H1 (cell line): ENCODE measurements at regions not wholly inside any gene's neighbourhood (a gene's known extent, or its start where the extent isn't known, plus 50 kb on each side); places are given as distances from the start of the nearest gene placed in this dataset.
A peak's percentile ranks its signal among the peaks of the same experiment; 100 is the strongest.

Experiments used
- CTCF ChIA-PET: fragments of 300-600 bp; sonication (Branson Sonifier 250); formaldehyde crosslinking; loops from one replicate; lab custom pipeline; 2021; ENCODE audit not compliant: partially characterized antibody; lab: Charles Lee
- POLR2A ChIA-PET: fragments of 300-600 bp; sonication (Branson Sonifier 250); formaldehyde crosslinking; loops from one replicate; lab custom pipeline; 2021; ENCODE audit warnings: inconsistent platforms; ENCODE audit not compliant: partially characterized antibody; lab: Charles Lee
- DNase-seq, 2 experiments: peaks; one replicate each; pipeline versions ENCODE4 v3.0.0 to v3.0.0-alpha.2; 2010 to 2022; ENCODE audit warnings: low spot score in 2 of 2, low read depth in 1 of 2, mixed read lengths in 1 of 2
- FAIRE-seq: peaks from 2 replicates; lab custom pipeline; 2011; peaks lifted over from hg19 to GRCh38; lab: Jason Lieb, UNC
- H2AFZ ChIP-seq: 2 replicates; pipeline ENCODE4 v1.8.1; 2012; ENCODE audit warnings: low read length, inconsistent platforms
- H2AK5ac ChIP-seq: 2 replicates; pipeline ENCODE4 v1.6.1; 2013; ENCODE audit warnings: low read depth, low read length
- H2BK120ac ChIP-seq: replicated peaks from 2 replicates; pipeline ENCODE3; 2013; ENCODE audit warnings: low read depth, low read length, inconsistent platforms
- H2BK12ac ChIP-seq: 2 replicates; pipeline ENCODE4 v1.6.1; 2013; ENCODE audit warnings: low read depth, low read length
- H2BK15ac ChIP-seq: 2 replicates; pipeline ENCODE4 v1.6.1; 2013; ENCODE audit warnings: low read length
- H2BK20ac ChIP-seq: 2 replicates; pipeline ENCODE4 v1.6.1; 2013; ENCODE audit warnings: low read length
- H2BK5ac ChIP-seq: 2 replicates; pipeline ENCODE4 v1.6.1; 2013; ENCODE audit warnings: low read depth, low read length
- H3K14ac ChIP-seq: 2 replicates; pipeline ENCODE4 v1.6.1; 2013; ENCODE audit warnings: inconsistent platforms; ENCODE audit not compliant: insufficient read length
- H3K18ac ChIP-seq: 2 replicates; pipeline ENCODE4 v1.6.1; 2013; ENCODE audit warnings: low read length; ENCODE audit errors: extremely low read depth
- H3K23ac ChIP-seq: 2 replicates; pipeline ENCODE4 v1.6.1; 2013; ENCODE audit warnings: inconsistent platforms; ENCODE audit not compliant: insufficient read length
- H3K23me2 ChIP-seq: 2 replicates; pipeline ENCODE4 v1.6.1; 2013; ENCODE audit warnings: low read depth, low read length
- H3K27ac ChIP-seq: 2 replicates; pipeline ENCODE4 v1.6.1; 2011; ENCODE audit warnings: low read depth, low read length, inconsistent platforms
- H3K27me3 ChIP-seq, 4 experiments: replicated peaks in 1 of 4; 1 replicate in 1 of 4; 2 replicates in 3 of 4; pipeline versions ENCODE4 v1.6.1 to v1.8.1; 2011 to 2013; ENCODE audit warnings: low read length in 3 of 4, mild to moderate bottlenecking in 3 of 4, inconsistent platforms in 2 of 4, mixed read lengths in 2 of 4, moderate library complexity in 1 of 4; ENCODE audit not compliant: control insufficient read depth in 3 of 4, insufficient read depth in 3 of 4; ENCODE audit errors: extremely low read depth in 1 of 4
- H3K36me3 ChIP-seq, 4 experiments: 2 replicates each; pipeline versions ENCODE4 v1.6.1 to v1.8.1; 2011 to 2013; ENCODE audit warnings: mild to moderate bottlenecking in 4 of 4, low read length in 3 of 4, moderate library complexity in 2 of 4, control low read depth in 1 of 4, inconsistent platforms in 1 of 4; ENCODE audit not compliant: insufficient read depth in 4 of 4, control insufficient read depth in 2 of 4
- H3K4ac ChIP-seq: replicated peaks from 2 replicates; pipeline ENCODE3; 2013; ENCODE audit warnings: low read length, low read depth, mixed read lengths, inconsistent platforms; ENCODE audit not compliant: insufficient read length
- H3K4me1 ChIP-seq, 4 experiments: replicated peaks in 1 of 4; 1 replicate in 1 of 4; 2 replicates in 3 of 4; pipeline versions ENCODE4 v1.6.1 to v1.8.1; 2011 to 2013; ENCODE audit warnings: low read length in 3 of 4, inconsistent platforms in 2 of 4, mixed read lengths in 1 of 4; ENCODE audit not compliant: insufficient read depth in 4 of 4, control insufficient read depth in 3 of 4
- H3K4me2 ChIP-seq, 2 experiments: 2 replicates each; pipeline versions ENCODE4 v1.6.1 to v1.8.1; 2011 to 2013; ENCODE audit warnings: low read depth in 2 of 2, low read length in 2 of 2, control low read depth in 1 of 2, inconsistent platforms in 1 of 2, mild to moderate bottlenecking in 1 of 2; ENCODE audit not compliant: insufficient read depth in 1 of 2
- H3K4me3 ChIP-seq, 4 experiments: fragments of 200-600, 300-600 bp in 1 of 4; sonication (generic), shearing (Covaris generic), sonication (Bioruptor Twin) in 1 of 4; 2 replicates each; pipeline versions ENCODE4 v1.5.1 to v1.8.1; 2011 to 2016; ENCODE audit warnings: low read length in 4 of 4, low read depth in 3 of 4, control low read depth in 2 of 4, inconsistent platforms in 2 of 4, mild to moderate bottlenecking in 2 of 4, mixed read lengths in 1 of 4, moderate library complexity in 1 of 4; ENCODE audit not compliant: insufficient read depth in 2 of 4; ENCODE audit errors: extremely low read depth in 1 of 4
- H3K56ac ChIP-seq: replicated peaks from 2 replicates; pipeline ENCODE3; 2013; ENCODE audit warnings: low read depth, mild to moderate bottlenecking, mixed read lengths, low read length, inconsistent platforms; ENCODE audit not compliant: insufficient read length
- H3K79me1 ChIP-seq: 2 replicates; pipeline ENCODE4 v1.6.1; 2013; ENCODE audit warnings: low read depth, low read length, control low read depth
- H3K79me2 ChIP-seq, 2 experiments: 2 replicates each; pipeline versions ENCODE4 v1.6.1 to v1.8.1; 2012 to 2013; ENCODE audit warnings: low read length in 2 of 2, mild to moderate bottlenecking in 2 of 2, inconsistent platforms in 1 of 2; ENCODE audit not compliant: insufficient read depth in 2 of 2, control insufficient read depth in 1 of 2
- H3K9ac ChIP-seq, 4 experiments: replicated peaks in 1 of 4; 1 replicate in 1 of 4; 2 replicates in 3 of 4; pipeline versions ENCODE4 v1.6.1 to v1.8.1; 2011 to 2013; ENCODE audit warnings: low read depth in 3 of 4, low read length in 3 of 4, control low read depth in 2 of 4, mild to moderate bottlenecking in 2 of 4, moderate library complexity in 2 of 4, inconsistent platforms in 1 of 4; ENCODE audit errors: extremely low read depth in 1 of 4
- H3K9me3 ChIP-seq, 2 experiments: 2 replicates each; pipeline versions ENCODE4 v1.6.1 to v1.8.1; 2012 to 2013; ENCODE audit warnings: mild to moderate bottlenecking in 2 of 2, moderate library complexity in 2 of 2, control low read depth in 1 of 2, inconsistent platforms in 1 of 2, low read depth in 1 of 2, low read length in 1 of 2, mixed read lengths in 1 of 2; ENCODE audit not compliant: insufficient read depth in 2 of 2
- H4K20me1 ChIP-seq, 2 experiments: replicated peaks in 1 of 2; 2 replicates each; pipeline versions ENCODE3 to v1.8.1; 2011 to 2013; ENCODE audit warnings: inconsistent platforms in 2 of 2, low read length in 2 of 2, mild to moderate bottlenecking in 1 of 2; ENCODE audit not compliant: insufficient read depth in 2 of 2, control insufficient read depth in 1 of 2
- H4K5ac ChIP-seq: 2 replicates; pipeline ENCODE4 v1.6.1; 2013; ENCODE audit warnings: low read length, low read depth, mixed read lengths, inconsistent platforms; ENCODE audit not compliant: insufficient read length
- H4K8ac ChIP-seq: 2 replicates; pipeline ENCODE4 v1.8.0; 2013; ENCODE audit warnings: mild to moderate bottlenecking, moderate library complexity, low read length, inconsistent platforms; ENCODE audit not compliant: insufficient read depth; ENCODE audit errors: extremely low read depth
- H4K91ac ChIP-seq: replicated peaks from 2 replicates; pipeline ENCODE3; 2013; ENCODE audit warnings: low read length, mixed read lengths, inconsistent platforms; ENCODE audit not compliant: insufficient read length
- KDM5A ChIP-seq: fragments of 200-600 bp; IDR thresholded peaks from 2 replicates; pipeline ENCODE4 v1.7.1; 2012; ENCODE audit warnings: mild to moderate bottlenecking, low read length, inconsistent platforms, mixed read lengths
- RXRA ChIP-seq: IDR thresholded peaks from 2 replicates; pipeline ENCODE4 v1.6.1; 2011; ENCODE audit warnings: low read depth, mild to moderate bottlenecking, low read length, moderate library complexity; ENCODE audit not compliant: insufficient read depth
- WGBS, 2 experiments: shearing (Covaris generic) in 1 of 2; methylation state at CpG; one replicate each; pipeline versions ENCODE4 v1.1.6 to v1.1.7; 2013 to 2015; ENCODE audit warnings: low lambda C conversion rate in 2 of 2, mixed read lengths in 2 of 2, inconsistent platforms in 1 of 2, low coverage in 1 of 2, missing lambda C conversion rate in 1 of 2; ENCODE audit not compliant: insufficient replicate concordance in 2 of 2, insufficient coverage in 1 of 2, insufficient read length in 1 of 2; ENCODE audit errors: extremely low coverage in 1 of 2, missing lambda C conversion rate in 1 of 2; 5-methylcytosine and 5-hydroxymethylcytosine counted together
- TF ChIP-seq, protein P1 (sequence below), 3 experiments: IDR thresholded peaks; 1 replicate in 2 of 3; 2 replicates in 1 of 3; pipeline versions ENCODE4 v1.5.1 to v1.6.1; 2011; ENCODE audit warnings: low read length in 3 of 3, mild to moderate bottlenecking in 3 of 3, inconsistent platforms in 2 of 3, low read depth in 1 of 3, moderate library complexity in 1 of 3; ENCODE audit not compliant: insufficient read depth in 1 of 3; ENCODE audit errors: control extremely low read depth in 1 of 3

DNA sequence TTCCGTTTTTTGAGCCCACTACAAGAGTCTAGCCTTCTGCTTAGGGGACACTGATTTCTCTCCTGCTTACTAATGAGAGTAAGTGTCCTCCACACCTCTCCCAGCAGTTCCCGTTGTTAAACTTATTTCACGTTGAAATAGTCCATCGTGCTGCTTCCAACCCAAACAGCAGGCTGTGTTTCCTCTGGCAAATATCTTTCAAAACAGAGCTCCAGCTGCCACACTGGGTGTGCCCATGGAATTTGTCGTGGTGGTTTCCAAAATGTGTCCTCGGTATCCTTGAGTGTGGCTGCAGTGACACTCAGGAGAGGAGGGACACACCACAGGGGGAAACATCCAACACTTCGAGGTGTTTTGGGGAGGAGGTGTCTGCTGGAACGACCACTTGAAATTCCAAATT is 176.5 kb upstream of the RALGAPA2 start:
- no peak overlapping the region for H3K56ac ChIP-seq
- H3K9me3 ChIP-seq, result no peaks in the 10 kb centered on the region; a peak in 1 of 4 replicates
- no peak overlapping the region for H2BK5ac ChIP-seq
- no peak overlapping the region for H4K5ac ChIP-seq
- H3K14ac ChIP-seq, result no peak overlapping the region
- H3K4me1 ChIP-seq, result peaks cover 4 to 18% (median 13%) of the 10 kb centered on the region in 4 experiments
- H3K4ac ChIP-seq, result peak overlapping the region; percentile 32
- no peak overlapping the region for H3K9ac ChIP-seq
- H2BK20ac ChIP-seq, result peak overlapping the region; percentile 62; the same call in 1 of the 2 replicates
- POLR2A ChIA-PET, result no interaction called here
- no peak overlapping the region; the same call in 1 of the 2 replicates for H2AK5ac ChIP-seq
- TF ChIP-seq, protein P1, sequence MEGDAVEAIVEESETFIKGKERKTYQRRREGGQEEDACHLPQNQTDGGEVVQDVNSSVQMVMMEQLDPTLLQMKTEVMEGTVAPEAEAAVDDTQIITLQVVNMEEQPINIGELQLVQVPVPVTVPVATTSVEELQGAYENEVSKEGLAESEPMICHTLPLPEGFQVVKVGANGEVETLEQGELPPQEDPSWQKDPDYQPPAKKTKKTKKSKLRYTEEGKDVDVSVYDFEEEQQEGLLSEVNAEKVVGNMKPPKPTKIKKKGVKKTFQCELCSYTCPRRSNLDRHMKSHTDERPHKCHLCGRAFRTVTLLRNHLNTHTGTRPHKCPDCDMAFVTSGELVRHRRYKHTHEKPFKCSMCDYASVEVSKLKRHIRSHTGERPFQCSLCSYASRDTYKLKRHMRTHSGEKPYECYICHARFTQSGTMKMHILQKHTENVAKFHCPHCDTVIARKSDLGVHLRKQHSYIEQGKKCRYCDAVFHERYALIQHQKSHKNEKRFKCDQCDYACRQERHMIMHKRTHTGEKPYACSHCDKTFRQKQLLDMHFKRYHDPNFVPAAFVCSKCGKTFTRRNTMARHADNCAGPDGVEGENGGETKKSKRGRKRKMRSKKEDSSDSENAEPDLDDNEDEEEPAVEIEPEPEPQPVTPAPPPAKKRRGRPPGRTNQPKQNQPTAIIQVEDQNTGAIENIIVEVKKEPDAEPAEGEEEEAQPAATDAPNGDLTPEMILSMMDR (IDR thresholded peaks at IDR 0.05; ENCODE audit: control extremely low read depth in 1 of 3, insufficient read depth in 1 of 3, low read depth in 1 of 3, low read length in 3 of 3), result no peak
- TF ChIP-seq KDM5A (no peak), RXRA (no peak)
- TF ChIP-seq, all 59 proteins: peak for 0
- no peak overlapping the region for H3K4me3 ChIP-seq
- no peaks in the 10 kb centered on the region for H3K79me2 ChIP-seq
- peaks cover 4% of the 10 kb centered on the region; the same call in 1 of the 2 replicates for H3K23me2 ChIP-seq
- H3K4me2 ChIP-seq, result no peak overlapping the region; a peak in 1 of 4 replicates
- H3K18ac ChIP-seq, result no peak overlapping the region
- WGBS, 2 experiments, result 85% methylated on average over 8 of the region's 8 CpGs; no CpG with 5 or more reads in 1 of the 2 experiments
- H2BK120ac ChIP-seq, result peak overlapping the region; percentile 38
- no peak overlapping the region for H3K23ac ChIP-seq
- peaks cover 0 to 2% of the 10 kb centered on the region in 2 experiments for H4K20me1 ChIP-seq
- peak overlapping the region; percentile 34 for H4K91ac ChIP-seq
- no peak overlapping the region for H3K27ac ChIP-seq
- no peaks in the 10 kb centered on the region for H3K27me3 ChIP-seq
- no peak for FAIRE-seq
- no peaks in the 10 kb centered on the region for H3K79me1 ChIP-seq
- no peak overlapping the region for H4K8ac ChIP-seq
- no peak overlapping the region for H2AFZ ChIP-seq
- H2BK12ac ChIP-seq, result no peak overlapping the region
- H2BK15ac ChIP-seq, result peak overlapping the region; percentile 77; the same call in 1 of the 2 replicates
- CTCF ChIA-PET, result interaction anchor here (0.6 to 1.9 kb wide), 4 partner anchors 26 to 134 kb away, joined by 3 to 5 read pairs (median 4); no protein-coding TSS in a partner anchor
- no peak for DNase-seq
- no peaks in the 10 kb centered on the region for H3K36me3 ChIP-seq
